ENCODE measurements at regions not wholly inside any gene's neighbourhood (a gene's known extent, or its start where the extent isn't known, plus 50 kb on each side); places are given as distances from the start of the nearest gene placed in this dataset.

DNA sequence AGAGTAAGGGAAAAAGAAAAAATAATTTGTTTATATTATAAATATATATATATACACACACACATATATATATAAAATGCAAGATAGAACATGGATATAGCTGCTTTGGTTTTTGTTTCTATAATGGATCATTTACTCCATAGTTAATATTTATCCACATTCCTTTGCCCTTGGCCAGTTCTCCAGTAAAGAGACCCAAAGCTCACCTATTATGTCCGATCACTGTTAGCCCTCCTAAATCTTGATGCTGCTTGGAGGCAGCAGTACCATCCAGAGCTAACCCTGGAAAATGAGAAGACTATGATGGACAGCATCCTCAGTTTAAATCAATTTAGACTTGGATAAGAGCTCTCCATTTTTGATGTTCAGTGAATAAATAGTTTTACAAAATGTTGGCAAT lies 407.7 kb downstream of the PLPP3 start:
- no peaks in the 10 kb centered on the region for H3K36me3 ChIP-seq (ENCODE audit: control insufficient read depth, insufficient read depth, low read length)
- DNase-seq = no peak
- H3K4me1 ChIP-seq (ENCODE audit: control insufficient read depth, insufficient read depth, low read length) = no peaks in the 10 kb centered on the region
- no peak overlapping the region for H3K27ac ChIP-seq (ENCODE audit: low read length)
- no peaks in the 10 kb centered on the region for H3K27me3 ChIP-seq (ENCODE audit: control insufficient read depth, insufficient read depth, low read length)
- no CpG with 5 or more reads among the region's 1 CpG for WGBS (ENCODE audit: insufficient coverage)
- peaks cover 3% of the 10 kb centered on the region for H3K9me3 ChIP-seq (replicated peaks; ENCODE audit: control insufficient read depth, low read depth, low read length)
- H3K4me3 ChIP-seq (ENCODE audit: low read length) = no peak overlapping the region

DNA sequence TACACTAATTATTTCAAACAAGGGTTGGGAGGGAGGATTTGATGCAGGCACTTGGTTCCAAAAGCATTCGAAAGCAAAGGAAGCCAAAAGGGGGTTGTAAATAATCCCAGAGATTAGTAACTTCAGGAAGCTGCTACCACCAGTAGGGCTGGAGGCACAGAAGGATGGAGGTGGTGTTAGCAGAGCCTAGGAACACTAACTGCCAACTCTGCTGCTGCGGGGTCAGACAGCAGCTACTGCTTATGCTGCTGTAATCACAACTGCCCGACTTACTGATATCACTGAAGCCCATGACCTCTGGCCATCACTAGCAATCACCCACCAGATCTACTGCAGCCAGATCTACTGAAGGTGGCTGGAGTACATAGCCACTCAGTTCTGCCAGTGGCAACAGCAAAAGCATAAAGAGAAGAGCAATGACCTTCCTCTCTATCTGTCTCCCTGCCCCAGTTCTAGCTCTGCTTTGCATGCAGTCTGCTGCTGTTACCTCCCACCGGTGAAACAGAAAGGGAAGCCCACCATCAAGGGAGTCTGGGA lies 408.5 kb downstream of the PLPP3 start:
- peaks cover 3% of the 10 kb centered on the region for H3K9me3 ChIP-seq (replicated peaks; ENCODE audit: control insufficient read depth, low read depth, low read length)
- no peaks in the 10 kb centered on the region for H3K4me1 ChIP-seq (ENCODE audit: control insufficient read depth, insufficient read depth, low read length)
- no peak for DNase-seq
- H3K4me3 ChIP-seq (ENCODE audit: low read length) = no peak overlapping the region
- H3K36me3 ChIP-seq (ENCODE audit: control insufficient read depth, insufficient read depth, low read length) = no peaks in the 10 kb centered on the region
- H3K27ac ChIP-seq (ENCODE audit: low read length) = no peak overlapping the region
- H3K27me3 ChIP-seq (ENCODE audit: control insufficient read depth, insufficient read depth, low read length) = no peaks in the 10 kb centered on the region
- 20% methylated on average over 1 of the region's 4 CpGs for WGBS (ENCODE audit: insufficient coverage)

DNA sequence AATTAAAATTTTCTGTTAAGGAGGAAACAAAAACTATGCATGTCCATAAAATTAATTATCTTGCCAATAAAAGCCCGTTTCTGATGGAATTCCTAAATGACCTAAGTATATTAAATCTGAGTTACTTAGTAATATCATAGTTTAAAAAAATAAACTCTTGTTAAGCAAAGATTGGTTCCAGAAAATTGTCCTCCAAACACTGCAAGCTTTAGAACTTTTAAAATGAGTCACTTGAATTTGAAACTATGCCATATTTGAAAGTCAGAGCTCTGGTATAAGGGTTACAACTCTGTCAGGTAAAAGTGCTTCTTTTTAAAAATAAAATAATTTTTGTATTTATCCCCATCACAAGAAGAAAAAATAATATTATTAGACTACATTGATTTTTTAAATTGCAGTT lies 409.5 kb downstream of the PLPP3 start:
- Histone ChIP-seq H3K9me3 (replicated peaks; ENCODE audit: control insufficient read depth, low read depth, low read length) (peaks cover 3% of the 10 kb centered on the region), H3K27me3 (ENCODE audit: control insufficient read depth, insufficient read depth, low read length) (no peaks in the 10 kb centered on the region), H3K27ac (ENCODE audit: low read length) (no peak overlapping the region), H3K4me1 (ENCODE audit: control insufficient read depth, insufficient read depth, low read length) (no peaks in the 10 kb centered on the region), H3K4me3 (ENCODE audit: low read length) (no peak overlapping the region), H3K36me3 (ENCODE audit: control insufficient read depth, insufficient read depth, low read length) (no peaks in the 10 kb centered on the region)
- DNase-seq = no peak
- no CpG with 5 or more reads among the region's 1 CpG for WGBS (ENCODE audit: insufficient coverage)

DNA sequence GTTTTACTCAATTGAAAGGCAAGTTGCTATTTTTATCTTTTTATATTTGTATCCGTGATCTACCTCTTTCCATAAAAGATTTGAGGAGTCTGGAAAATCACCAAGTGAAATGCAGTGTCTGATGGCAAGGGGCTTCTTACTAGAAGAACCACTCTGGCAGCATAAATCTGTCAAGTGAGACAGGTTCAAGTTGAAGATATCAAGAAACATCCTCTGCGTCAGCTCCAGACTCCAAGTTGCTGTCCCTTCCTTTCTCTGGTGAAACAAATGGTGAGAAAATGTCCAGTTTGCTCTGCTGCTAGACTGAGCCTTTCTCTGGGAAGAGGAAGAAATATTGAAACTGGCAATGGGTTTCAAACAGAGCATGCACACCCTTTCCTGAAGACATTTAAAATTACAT lies 411.2 kb downstream of the PLPP3 start:
- WGBS (ENCODE audit: insufficient coverage) = no CpG with 5 or more reads among the region's 2 CpGs
- Histone ChIP-seq H3K27me3 (ENCODE audit: control insufficient read depth, insufficient read depth, low read length) (no peaks in the 10 kb centered on the region), H3K4me1 (ENCODE audit: control insufficient read depth, insufficient read depth, low read length) (no peaks in the 10 kb centered on the region), H3K27ac (ENCODE audit: low read length) (no peak overlapping the region), H3K4me3 (ENCODE audit: low read length) (no peak overlapping the region), H3K36me3 (ENCODE audit: control insufficient read depth, insufficient read depth, low read length) (no peaks in the 10 kb centered on the region), H3K9me3 (replicated peaks; ENCODE audit: control insufficient read depth, low read depth, low read length) (peaks cover 3% of the 10 kb centered on the region)
- no peak for DNase-seq

DNA sequence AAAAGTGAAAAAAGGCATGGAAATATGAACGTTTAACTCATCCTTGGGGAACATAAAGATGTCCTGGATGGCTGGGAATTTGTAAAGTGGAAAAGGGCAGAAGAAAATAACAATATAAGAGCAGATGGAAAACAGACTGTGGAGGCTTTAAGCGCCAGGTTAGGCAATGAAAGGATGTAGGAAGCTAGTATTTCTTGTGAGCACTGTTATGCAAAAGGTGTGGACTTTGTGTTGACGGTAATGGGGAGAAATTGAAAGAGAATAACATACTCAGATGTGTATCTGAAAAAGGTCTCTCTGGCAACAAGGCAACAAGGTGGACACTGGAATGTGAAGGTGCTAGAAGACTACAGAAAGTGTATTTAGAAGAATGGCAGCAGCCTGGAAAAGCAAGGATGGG lies 411.8 kb downstream of the PLPP3 start:
- Histone ChIP-seq H3K9me3 (replicated peaks; ENCODE audit: control insufficient read depth, low read depth, low read length) (no peaks in the 10 kb centered on the region), H3K27me3 (ENCODE audit: control insufficient read depth, insufficient read depth, low read length) (no peaks in the 10 kb centered on the region), H3K36me3 (ENCODE audit: control insufficient read depth, insufficient read depth, low read length) (no peaks in the 10 kb centered on the region), H3K27ac (ENCODE audit: low read length) (no peak overlapping the region), H3K4me3 (ENCODE audit: low read length) (no peak overlapping the region), H3K4me1 (ENCODE audit: control insufficient read depth, insufficient read depth, low read length) (no peaks in the 10 kb centered on the region)
- WGBS (ENCODE audit: insufficient coverage) = 44% methylated on average over 3 of the region's 3 CpGs
- no peak for DNase-seq

DNA sequence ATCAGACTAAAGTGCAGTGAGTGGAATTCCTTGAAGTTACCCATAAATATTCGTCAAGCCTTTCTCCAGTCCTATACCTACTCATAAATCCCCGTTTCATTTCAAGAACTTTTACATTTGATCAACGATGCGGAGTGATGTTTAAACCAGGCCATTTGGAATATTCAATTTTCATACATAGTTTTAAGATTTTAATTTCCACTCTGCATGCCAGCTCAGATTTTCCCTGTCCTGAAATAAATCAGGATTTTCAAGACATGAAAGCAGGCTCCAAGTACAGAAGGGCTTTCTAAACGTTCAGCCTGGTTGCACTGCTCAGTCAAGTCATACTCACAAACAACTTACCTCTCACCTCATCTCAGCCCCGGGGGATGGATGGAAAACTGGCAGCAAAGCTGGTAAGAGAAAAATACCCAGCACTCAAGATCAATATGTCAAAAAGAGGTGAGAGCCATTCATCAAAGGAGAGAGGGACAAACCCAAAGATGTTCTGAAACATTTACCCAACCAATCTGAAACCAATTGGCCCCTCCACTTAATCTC lies 418.5 kb downstream of the PLPP3 start:
- DNase-seq = peak; percentile 80
- WGBS (ENCODE audit: insufficient coverage) = 33% methylated on average over 1 of the region's 6 CpGs
- Histone ChIP-seq H3K4me1 (ENCODE audit: control insufficient read depth, insufficient read depth, low read length) (peaks cover 6% of the 10 kb centered on the region), H3K4me3 (ENCODE audit: low read length) (no peak overlapping the region), H3K27ac (ENCODE audit: low read length) (no peak overlapping the region), H3K9me3 (replicated peaks; ENCODE audit: control insufficient read depth, low read depth, low read length) (no peaks in the 10 kb centered on the region), H3K27me3 (ENCODE audit: control insufficient read depth, insufficient read depth, low read length) (no peaks in the 10 kb centered on the region), H3K36me3 (ENCODE audit: control insufficient read depth, insufficient read depth, low read length) (no peaks in the 10 kb centered on the region)

DNA sequence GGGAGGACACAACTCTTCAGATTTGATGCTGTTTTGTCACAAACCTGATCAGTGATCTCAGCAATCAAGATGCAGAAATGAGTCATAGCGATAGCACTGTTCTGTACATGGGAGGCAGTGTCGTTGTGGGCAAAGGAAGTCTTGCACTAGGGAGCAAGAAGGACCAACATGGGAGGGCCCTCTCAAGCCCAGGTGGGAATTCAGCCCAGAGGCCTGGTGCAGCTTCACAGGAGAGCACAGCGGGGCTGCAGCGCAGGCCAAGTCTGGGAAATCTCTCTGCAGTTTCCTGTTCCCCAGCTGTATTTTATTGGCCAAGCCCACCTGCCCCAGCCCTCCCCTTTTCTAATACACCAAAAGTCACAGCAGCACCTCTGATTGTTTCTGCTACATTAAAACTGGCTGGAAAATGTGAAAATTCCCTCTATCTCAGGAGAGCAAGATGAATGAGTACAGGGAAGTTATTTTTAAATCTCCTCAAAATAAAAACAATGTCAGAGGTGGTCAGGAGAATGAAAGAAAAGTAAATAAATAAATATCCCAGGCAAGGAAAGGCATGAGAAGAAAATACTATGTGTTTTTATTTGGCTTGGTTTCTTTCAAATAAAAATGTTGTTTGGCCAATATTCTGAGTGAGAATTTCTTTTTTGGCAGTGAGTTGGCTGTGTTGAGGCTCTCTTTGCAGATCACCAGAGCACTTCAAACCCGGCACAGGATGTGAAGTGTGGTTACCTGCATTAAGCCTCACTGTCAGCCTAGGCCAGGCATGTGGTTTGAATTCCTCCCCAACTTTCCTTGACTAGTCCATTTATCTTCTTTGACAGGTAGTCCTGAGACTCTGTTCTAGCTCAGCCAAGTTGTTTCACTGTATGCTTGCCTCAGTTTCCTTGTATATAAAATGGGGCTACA lies 422.1 kb downstream of the PLPP3 start:
- no peaks in the 10 kb centered on the region for H3K27me3 ChIP-seq (ENCODE audit: control insufficient read depth, insufficient read depth, low read length)
- 34% methylated on average over 5 of the region's 5 CpGs for WGBS (ENCODE audit: insufficient coverage)
- no peaks in the 10 kb centered on the region for H3K36me3 ChIP-seq (ENCODE audit: control insufficient read depth, insufficient read depth, low read length)
- peak; percentile 69 for DNase-seq
- peaks cover 8% of the 10 kb centered on the region for H3K4me1 ChIP-seq (ENCODE audit: control insufficient read depth, insufficient read depth, low read length)
- H3K4me3 ChIP-seq (ENCODE audit: low read length) = no peak overlapping the region
- H3K27ac ChIP-seq (ENCODE audit: low read length) = no peak overlapping the region
- no peaks in the 10 kb centered on the region for H3K9me3 ChIP-seq (replicated peaks; ENCODE audit: control insufficient read depth, low read depth, low read length)

DNA sequence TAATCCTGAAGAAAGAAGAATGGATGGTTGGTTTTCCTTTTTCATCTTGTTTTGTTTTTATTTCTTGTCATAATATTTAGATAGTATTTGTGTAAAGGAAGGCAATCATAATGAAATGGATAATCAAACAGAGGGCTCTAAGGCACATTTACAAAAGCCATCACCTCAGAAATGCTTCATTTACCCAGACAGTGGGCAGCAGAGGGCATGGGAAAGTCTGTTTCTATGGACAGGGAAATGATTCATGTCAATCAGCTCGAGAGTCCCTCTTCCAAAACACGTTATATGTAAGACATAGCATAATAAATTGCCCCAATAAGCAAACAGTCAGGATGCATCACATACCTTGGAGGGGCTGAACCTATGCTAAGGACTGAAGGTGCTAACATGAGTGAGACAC lies 426.1 kb downstream of the PLPP3 start:
- no peak overlapping the region for H3K4me3 ChIP-seq (ENCODE audit: low read length)
- H3K9me3 ChIP-seq (replicated peaks; ENCODE audit: control insufficient read depth, low read depth, low read length) = no peaks in the 10 kb centered on the region
- DNase-seq = no peak
- WGBS (ENCODE audit: insufficient coverage) = no CpG with 5 or more reads among the region's 2 CpGs
- no peaks in the 10 kb centered on the region for H3K36me3 ChIP-seq (ENCODE audit: control insufficient read depth, insufficient read depth, low read length)
- H3K4me1 ChIP-seq (ENCODE audit: control insufficient read depth, insufficient read depth, low read length) = peaks cover 14% of the 10 kb centered on the region
- no peaks in the 10 kb centered on the region for H3K27me3 ChIP-seq (ENCODE audit: control insufficient read depth, insufficient read depth, low read length)
- no peak overlapping the region for H3K27ac ChIP-seq (ENCODE audit: low read length)

DNA sequence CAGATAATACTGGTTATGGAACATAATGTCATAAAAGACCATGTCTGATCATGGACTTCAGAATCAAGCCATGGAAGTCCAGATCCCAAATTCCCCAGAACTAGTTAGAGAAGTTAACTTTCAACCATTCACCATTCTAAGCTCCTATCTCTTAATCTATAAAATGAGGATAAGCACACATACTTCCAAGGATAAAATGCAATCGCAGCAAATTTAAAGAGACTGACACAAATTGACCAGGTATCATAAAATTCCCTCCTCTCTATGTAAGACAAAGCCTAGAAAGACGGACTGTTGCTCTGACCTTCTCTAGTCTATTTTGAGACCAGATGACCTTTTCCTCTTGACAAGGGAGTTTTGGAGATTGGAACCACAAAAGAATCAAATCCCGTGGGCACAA lies 426.7 kb downstream of the PLPP3 start:
- H3K36me3 ChIP-seq (ENCODE audit: control insufficient read depth, insufficient read depth, low read length) = no peaks in the 10 kb centered on the region
- H3K4me3 ChIP-seq (ENCODE audit: low read length) = no peak overlapping the region
- H3K27ac ChIP-seq (ENCODE audit: low read length) = no peak overlapping the region
- no peak for DNase-seq
- 100% methylated on average over 1 of the region's 3 CpGs for WGBS (ENCODE audit: insufficient coverage)
- peaks cover 14% of the 10 kb centered on the region for H3K4me1 ChIP-seq (ENCODE audit: control insufficient read depth, insufficient read depth, low read length)
- H3K9me3 ChIP-seq (replicated peaks; ENCODE audit: control insufficient read depth, low read depth, low read length) = no peaks in the 10 kb centered on the region
- H3K27me3 ChIP-seq (ENCODE audit: control insufficient read depth, insufficient read depth, low read length) = no peaks in the 10 kb centered on the region

DNA sequence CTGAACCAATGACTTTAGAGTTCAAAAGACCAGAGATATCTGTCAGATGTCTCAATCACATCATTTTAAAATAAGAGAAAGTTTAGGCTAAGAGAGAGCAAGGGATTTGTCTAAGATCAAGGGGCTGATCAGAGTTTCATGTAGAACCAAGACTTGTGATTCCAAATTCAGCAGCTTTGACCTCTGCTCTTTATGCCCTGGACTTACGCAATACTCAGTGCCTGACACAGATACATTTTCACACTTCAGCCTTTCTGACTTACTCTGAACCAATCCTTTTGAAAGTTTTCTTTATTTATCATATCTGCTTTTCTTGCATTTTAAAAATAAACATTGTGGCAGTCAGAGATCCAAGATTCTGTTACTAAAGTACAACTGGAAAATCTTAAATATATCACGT lies 428.0 kb downstream of the PLPP3 start:
- WGBS (ENCODE audit: insufficient coverage) = no CpG with 5 or more reads among the region's 2 CpGs
- no peaks in the 10 kb centered on the region for H3K36me3 ChIP-seq (ENCODE audit: control insufficient read depth, insufficient read depth, low read length)
- H3K27ac ChIP-seq (ENCODE audit: low read length) = no peak overlapping the region
- no peak for DNase-seq
- no peaks in the 10 kb centered on the region for H3K9me3 ChIP-seq (replicated peaks; ENCODE audit: control insufficient read depth, low read depth, low read length)
- H3K27me3 ChIP-seq (ENCODE audit: control insufficient read depth, insufficient read depth, low read length) = no peaks in the 10 kb centered on the region
- H3K4me3 ChIP-seq (ENCODE audit: low read length) = no peak overlapping the region
- peaks cover 13% of the 10 kb centered on the region for H3K4me1 ChIP-seq (ENCODE audit: control insufficient read depth, insufficient read depth, low read length)
